GM21515 (cell line): ENCODE measurements at regions not wholly inside any gene's neighbourhood (a gene's known extent, or its start where the extent isn't known, plus 50 kb on each side); places are given as distances from the start of the nearest gene placed in this dataset.

ENCODE experiments used
- ATAC-seq: cut with Tn5 transposase; IDR thresholded peaks from one replicate; pipeline ENCODE4 v1.9.1; 2021; ENCODE audit not compliant: unreplicated experiment

DNA sequence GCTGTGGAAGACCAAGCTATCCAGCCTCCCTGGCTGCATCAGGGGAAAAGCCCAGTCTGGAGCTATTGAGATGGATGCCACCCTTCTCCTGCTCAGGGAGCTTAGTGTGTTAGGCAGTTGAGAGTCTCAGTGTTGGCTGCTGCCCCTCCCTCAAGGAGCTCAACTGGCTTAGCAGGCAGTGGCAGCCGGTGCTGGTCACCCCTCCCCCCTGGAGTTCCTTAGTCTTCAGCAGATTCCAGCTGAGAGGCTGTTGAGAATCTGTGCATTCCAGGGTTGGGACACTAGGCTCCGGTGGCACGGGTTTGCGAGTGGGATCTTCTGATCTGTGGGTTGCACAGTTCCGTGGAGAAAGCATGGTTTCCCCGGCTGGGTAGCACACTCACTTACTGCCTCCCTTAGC, 883.8 kb downstream of the NSUN3 start:
- ATAC-seq, result no peak

DNA sequence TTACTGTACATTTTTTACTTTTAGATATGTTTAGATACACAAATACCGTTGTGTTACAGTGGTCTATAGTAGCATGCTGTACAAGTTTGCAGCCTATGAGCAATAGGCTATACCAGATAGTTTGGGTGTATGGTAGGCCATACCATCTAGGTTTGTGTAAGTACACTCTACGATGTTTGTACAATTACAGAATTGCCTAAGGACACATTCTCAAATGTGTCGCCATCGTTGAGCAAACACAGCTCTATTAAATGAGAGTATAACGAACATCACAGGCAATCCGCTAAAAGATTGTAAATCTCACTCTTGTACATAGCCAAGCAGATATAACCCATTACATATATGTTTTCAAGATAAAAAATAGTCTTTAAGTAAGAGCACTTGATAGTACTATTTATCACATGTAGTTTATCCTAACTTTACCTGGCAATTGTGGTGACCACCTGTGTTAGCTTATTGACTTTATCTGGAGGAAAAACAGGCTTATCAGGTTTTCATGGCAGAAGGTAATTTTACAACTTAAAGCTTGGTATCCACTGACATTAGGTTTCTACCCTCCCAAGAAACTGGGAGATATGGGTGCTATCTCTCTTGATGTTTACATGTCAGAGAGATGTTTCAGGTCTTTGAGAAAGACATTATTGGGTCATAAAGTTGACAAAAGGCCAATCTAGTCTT, 898.7 kb downstream of the NSUN3 start:
- no peak for ATAC-seq

DNA sequence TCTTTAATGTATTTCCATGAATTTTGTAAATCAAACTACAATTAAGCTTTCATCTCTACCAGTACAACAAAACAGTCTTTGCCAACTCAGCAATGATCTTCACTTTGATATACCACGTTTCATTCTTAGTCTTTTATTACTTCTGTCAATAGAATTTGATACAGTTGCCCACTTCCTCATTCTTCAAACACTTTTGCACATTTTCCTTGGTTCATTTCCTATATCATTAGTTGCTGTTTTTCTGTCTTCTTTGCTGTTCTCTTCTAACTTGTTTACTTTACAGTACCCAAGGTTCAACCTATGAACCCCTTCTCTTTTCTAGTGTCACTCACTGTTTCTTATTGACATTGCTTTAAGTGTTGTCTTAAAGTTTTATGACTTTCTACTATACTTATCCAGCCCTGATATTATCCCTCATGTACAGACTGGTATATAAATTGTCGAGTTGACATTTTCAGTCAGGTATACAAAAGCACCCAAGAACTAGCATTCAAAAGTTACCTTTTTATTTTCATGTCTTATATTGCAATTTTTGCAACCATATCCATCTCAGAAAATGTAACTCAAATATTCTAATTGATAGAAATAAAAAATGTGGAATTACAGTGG, 903.1 kb downstream of the NSUN3 start:
- ATAC-seq, result no peak

DNA sequence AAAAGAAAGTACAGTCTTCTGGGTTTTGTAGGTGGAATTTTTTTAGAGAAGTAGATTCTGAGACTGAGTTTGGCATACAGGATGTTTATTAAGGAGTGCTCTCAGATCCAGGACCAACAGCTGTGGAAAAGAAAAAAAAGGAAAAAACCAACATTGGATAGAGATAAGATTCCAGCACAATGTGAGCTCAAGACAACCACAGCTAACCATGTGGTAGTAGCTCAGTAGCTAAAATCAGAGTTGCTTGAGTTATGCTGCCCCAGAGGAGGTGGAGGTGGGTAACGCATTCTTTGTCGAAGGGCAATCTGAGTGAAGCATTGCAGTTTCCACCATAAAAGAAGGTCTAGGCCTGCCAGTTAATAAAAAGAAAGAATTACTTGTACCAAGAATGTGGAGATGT, 904.3 kb downstream of the NSUN3 start:
- no peak for ATAC-seq

DNA sequence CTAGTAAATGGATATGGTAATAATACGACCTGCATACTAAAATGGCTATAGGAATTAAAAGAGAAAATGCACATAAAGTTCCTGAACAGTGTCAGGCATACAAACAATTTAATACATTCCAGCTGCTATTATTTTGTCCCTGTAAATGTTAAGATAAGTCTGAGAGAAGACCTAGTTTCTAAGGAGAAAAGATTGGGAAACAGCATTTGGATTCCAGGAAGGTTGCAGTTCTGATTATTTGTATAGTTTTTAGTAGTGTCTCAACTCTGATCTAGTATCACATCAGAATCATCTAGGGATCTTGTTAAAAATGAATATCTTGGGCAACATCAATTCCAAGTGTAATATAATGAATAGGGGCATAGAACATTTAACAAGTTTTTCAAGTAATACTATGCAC, 905.7 kb downstream of the NSUN3 start:
- no peak for ATAC-seq

DNA sequence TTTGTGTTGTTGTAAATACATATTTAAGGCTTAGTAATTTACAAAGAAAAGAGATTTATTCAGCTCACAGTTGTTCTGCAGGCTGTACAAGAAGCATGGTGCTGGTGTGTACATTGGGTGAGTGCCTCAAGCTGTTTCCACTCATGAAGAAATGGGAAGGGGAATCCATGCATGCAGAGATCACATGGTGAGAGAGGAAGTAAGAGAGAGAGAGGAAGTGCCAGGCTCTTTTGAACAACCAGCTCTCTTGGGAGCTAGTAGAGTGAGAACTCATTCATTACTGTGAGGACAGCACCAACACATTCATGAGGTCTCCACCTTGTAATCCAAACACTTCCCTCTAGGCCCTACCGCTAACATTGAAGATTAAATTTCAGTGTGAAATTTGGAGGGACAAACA, 909.2 kb downstream of the NSUN3 start:
- ATAC-seq, result no peak

DNA sequence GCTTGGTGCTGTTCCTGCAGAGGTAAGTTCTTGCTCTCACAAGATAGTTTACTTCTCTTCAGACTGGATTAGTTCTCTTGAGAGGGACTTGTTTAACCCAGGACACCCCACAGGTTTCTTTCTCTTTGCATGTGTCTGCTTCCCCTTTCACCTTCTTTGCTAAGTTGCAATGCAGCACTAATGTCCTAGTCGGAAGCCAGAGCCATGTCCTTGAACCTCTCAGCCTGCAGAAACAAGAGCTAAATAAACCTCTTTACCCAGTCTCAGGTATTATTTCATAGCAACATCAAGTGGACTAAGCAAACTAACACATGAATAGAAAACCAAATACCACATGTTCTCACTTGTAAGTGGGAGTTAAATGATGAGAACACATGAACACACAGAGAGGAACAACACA, 915.2 kb downstream of the NSUN3 start:
- no peak for ATAC-seq

DNA sequence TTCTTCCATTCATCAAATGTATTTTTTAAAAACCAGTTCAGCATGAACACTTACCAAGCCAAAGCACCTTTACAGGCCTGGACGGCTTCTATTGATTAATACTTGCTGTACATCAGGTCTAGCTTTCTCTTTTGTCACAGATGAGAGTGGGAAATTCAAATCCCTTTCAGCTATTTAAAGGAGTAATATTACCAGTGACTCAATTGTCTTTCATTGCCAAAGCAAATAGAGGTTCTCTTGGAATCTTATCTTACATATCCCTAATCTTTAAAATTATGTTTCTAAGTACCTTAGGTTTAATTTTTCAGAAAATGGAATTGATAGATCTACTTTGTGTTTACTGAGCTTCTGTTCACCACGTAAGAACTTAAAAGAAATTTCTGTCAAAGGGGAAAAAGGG, 922.9 kb downstream of the NSUN3 start:
- ATAC-seq, result no peak

DNA sequence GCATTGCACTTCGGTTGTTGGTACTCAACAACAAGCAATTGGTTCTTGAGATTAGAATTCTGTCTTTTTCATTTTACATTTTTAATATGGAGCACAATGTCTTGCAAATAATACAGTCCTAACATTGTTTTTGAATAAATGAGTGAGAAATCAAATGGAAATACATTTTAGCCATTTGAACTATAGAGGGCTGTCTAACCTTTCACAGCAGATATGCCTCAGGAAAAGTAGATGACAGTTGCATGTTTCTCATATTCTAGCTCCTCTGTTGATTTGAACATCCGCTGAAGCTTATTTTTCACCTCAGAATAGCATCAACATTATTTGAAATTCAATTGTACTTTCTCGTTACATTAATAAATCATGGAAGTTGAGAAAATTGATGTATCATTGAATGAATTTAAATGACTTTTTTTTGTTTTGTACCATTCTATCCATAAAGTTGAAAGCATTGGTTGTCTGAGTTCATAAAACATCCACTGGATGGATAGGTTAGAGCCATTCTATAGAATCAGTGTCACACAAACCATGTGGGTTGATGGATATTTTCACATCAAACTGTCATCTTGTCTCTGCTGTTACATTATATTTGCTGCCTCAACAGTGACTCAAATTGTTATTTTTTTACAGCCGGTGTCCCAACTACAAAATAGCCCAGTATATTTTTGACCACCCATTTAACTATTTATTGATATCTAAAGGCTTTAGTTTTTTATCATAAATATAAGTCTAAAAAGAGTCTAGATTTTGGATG, 928.3 kb downstream of the NSUN3 start:
- ATAC-seq, result no peak

DNA sequence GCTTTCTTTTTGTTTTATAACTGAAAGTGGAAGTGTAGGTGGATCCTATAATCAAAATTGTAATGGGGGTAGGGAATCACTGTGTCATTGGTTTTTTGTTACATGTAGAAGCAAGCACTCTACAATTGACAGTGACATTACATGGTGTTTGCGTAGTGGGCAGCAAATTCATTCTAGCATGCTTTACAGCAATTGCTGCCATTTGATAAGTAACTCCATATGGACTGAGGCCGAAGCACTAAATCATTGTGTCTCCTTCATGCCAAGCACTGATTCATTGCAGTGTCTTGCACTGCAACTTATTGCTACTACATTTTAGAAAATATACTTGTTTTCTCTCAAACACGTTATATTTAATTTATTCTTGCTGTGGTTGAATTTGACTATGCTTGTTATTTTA, 933.9 kb downstream of the NSUN3 start:
- no peak for ATAC-seq

DNA sequence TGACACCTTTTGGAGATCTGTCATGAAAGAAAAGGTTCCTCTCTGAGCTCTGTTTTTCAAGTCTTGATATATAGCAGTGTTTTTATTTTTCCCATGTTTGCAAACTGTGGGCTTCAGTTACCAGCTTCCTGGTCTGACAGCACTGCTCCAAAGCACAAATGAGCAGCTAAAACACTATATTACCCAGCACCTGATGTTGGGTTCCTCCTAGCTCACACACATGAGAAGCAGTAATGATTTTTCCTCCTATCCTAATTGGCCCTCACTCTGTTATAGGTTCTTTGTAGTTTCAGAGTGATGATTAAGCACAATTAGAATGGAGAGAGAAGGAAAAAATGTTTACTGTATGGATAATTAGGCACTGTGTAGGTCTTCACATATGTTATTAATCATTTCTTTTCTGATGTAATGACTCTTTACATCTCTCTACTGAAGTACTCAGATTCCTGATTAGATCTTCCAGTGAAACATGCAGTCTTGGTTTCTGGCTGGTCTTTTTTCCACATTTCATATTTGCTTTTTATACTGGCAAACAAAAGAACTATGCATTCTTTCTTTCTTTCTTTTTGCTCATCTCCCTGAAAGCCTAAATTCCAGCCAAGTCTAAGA, 939.7 kb downstream of the NSUN3 start:
- ATAC-seq, result no peak

DNA sequence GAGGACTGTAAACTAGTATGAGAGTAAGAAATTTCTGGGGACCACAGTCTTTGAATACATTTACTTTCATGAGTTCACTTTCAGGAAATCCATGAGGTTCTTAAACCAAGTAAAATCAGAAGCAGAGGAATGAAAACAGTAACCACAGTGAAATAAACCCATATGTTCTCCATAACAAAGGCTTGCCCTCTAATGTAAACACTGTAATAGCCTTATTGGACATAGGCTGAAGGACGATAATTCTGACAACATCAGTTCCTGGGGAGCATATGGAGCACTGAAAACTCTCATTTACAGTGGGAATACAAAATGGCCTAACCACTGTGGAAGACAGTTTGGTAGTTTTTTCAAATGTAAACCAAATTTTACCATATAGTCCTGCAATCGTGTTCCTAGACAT, 965.8 kb downstream of the NSUN3 start:
- ATAC-seq, result no peak

DNA sequence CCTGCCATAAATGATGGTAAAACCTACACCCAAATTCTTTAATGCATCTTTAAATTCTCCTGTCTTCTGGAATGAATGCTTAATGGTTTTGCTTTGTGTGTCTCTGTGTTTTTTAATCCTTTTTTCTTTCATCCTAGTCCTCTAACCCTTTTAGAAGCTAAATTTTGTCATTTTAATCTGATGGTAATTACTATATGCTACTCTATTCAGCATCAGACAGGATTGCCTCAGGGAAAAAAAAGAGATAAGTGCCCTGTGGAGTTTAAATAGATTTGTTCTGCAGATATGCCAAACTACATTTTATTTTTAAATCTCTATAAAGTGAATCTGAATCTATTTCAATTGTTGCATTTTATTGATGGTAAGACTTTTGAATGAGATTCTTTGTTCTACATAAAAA, 966.8 kb downstream of the NSUN3 start:
- no peak for ATAC-seq

DNA sequence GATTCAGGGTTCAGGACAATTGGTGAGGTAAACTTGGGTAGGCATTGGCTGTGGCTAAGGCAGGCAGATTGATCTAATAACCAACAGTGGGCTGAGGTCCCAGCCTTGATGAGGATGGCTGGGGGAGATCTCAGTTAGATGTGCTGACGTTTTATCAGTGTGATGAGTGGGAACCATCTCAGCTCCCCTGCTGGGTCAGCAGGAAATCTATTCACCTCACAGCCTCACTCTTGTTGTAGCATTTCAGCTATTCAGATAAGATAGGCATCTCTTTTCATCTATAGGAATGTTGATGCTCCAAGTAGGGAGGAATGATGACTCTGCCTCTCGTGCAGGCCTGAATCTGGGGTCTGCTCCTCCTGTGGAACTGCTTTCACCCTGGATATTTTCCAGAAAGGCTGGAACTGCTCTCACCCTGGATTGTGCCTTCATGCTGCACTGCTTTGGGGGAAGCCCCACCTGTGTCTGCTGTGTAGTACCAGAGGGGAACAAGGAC, 973.7 kb downstream of the NSUN3 start:
- no peak for ATAC-seq

DNA sequence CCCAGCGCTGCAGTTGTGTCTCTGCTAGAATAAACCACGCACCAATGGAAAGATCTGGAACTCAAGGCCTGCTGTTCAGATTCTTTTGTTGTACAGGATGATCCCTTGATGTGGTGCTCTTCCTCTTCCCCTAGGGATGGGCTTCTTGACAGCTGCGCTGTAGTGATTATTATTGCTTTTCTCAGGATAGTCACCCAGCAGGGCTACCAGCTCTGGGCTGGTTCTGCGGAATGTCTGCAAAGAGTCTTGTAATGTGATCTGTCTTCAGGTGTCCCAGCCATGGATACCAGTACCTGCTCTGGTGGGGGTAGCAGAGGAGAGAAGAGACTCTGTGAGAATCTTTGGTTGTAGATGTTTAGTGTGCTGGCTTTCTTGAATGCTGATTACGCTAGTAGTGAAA, 974.2 kb downstream of the NSUN3 start:
- no peak for ATAC-seq

DNA sequence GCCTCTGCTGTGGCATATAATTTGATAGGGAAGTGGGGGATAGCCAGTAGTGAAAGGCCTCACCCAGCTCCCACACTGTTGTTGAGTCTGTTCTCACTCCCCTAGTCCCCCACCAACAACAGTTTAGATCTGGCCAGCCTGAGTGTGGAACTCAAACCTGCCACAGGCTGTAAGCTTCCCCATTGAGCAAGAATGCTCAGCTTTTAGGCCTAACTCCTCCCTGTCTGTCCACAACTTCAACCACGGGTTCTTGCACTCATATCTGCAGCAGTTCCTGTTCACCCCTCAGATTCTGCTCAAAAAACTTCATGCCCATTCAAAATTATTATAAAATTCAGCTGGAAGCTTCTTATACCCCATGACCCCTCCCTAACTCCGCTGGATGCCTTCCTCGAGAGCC, 975.1 kb downstream of the NSUN3 start:
- no peak for ATAC-seq

DNA sequence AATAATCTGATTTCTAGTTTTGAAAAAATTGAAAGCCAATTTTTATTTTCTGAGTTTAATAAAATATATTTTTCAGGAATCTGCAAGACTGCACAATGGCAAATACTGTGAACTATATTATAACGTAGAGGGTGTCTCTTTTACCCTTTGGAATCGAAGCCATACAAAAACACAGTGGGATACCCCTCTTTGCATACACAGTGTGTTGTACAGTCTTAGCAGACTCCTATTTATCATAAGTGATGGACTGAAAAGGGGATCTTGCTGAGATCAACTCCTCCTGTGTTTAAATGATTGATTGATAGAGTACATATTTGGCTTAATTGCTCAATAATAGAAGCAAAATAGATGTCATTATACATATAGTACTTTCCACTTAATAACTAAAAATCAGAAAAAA, 981.2 kb downstream of the NSUN3 start:
- no peak for ATAC-seq

DNA sequence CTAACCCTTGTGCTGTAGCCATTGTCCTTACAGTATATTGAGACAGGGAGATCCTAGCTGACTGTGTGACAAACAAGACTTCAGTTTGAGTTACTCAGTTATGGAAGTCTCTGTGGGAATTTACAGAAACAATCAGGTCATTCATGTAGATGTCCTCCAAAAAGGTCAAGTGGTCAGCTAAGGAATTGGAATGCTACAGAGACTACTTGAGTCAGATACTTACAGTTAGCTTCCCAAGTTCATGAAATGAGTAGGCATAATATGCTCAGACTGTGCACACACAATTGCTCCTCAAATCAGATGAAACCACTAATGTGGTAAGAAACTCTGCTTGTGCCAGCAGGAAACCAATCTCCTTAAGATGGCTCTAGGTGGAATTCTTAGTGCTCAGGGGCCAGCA, 985.7 kb downstream of the NSUN3 start:
- ATAC-seq, result no peak

DNA sequence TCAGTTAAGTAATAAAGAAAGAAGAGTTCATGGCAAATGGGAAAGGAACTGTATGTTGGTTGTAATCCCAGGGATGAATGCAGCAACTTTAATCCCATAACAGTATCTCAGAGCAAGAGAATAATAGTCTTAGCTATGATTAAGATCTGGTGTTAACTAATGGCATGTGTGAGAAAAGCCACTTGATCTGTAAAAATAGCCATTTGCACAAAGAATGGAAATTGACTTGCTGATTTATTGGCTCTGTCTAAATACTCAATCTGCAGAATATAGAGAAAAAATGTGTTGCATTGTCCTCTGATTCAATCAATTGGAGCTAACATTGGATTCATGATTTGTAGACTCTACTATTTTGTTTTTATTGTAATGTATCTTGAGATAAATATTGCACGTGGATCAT, 987.0 kb downstream of the NSUN3 start:
- ATAC-seq, result no peak

DNA sequence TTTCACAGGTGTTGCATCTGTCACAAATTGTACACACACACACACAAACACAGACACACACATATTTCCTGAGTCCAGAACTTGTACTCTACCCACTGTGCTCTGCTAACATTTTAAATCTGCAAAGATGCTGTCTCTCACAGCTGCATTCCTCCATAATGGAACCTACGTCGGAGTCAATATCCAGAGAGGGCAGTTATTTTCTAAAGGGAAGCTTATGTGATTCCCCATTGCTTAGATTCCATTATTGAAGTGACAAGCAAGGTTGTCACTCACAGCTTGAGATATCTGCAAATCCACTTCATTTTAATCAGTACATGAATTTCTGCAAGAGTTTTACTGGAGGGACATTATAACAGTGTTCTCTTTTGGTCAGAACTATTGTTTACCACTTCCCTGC, 992.4 kb downstream of the NSUN3 start:
- no peak for ATAC-seq

DNA sequence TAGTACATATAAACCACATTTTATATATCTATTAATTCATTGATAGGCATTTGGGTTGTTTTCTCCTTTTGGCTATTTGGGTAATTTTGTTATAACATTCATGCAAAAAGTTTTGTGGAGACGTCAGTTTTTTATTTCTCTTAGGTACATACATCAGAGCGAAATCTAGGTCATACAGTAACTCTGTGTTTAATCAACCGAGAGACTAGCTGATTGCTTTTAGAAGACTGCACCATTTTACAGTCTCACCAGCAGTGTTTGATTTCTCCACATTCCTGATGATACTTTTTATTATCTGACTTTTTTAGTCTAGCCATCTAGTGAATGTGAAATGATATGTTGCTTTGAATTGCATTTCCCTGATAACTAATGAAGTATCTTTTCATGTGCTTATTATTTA, 1019.3 kb downstream of the NSUN3 start:
- no peak for ATAC-seq

DNA sequence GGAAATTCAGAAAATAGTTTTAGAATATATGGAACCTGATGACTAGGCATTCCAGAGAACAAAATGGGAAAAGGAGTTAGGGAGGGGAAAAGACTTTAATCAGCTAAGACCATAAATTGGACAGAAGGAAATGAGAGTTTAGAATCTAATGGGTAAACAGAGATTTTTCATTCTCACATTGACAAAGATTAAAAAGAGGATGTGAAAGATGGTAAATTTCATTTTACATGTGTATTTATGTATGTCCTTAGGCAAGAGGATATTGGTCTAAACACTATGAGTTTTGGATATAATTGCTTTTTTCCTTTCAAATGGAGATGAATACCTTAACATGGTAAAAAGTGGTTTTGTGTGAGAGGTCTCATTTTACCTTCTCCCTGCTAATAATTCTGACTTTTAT, 1021.9 kb downstream of the NSUN3 start:
- no peak for ATAC-seq
